Mucosa of descending colon (tissue), 3 donors: ENCODE measurements at regions not wholly inside any gene's neighbourhood (a gene's known extent, or its start where the extent isn't known, plus 50 kb on each side); places are given as distances from the start of the nearest gene placed in this dataset.

Experiments
- ATAC-seq: fragments of 200-7000 bp; cut with Tn5 transposase; one replicate; pipeline ENCODE4 v1.9.1; 2020; ENCODE audit warnings: mild to moderate bottlenecking, moderate library complexity
- DNase-seq, 3 donors: peaks; one replicate each; pipeline ENCODE4 v3.0.0-alpha.2; 2020
- H3K36me3 ChIP-seq: fragments of 200-600 bp; one replicate; pipeline ENCODE4 v1.8.0; 2021; ENCODE audit warnings: low read depth, mild to moderate bottlenecking
- H3K4me1 ChIP-seq: fragments of 200-600 bp; one replicate; pipeline ENCODE4 v1.8.0; 2021; ENCODE audit warnings: low read depth, mild to moderate bottlenecking
- H3K4me3 ChIP-seq: fragments of 200-600 bp; one replicate; pipeline ENCODE4 v1.8.0; 2021; ENCODE audit warnings: mild to moderate bottlenecking
- H3K9me3 ChIP-seq: fragments of 200-600 bp; one replicate; pipeline ENCODE4 v1.8.0; 2021; ENCODE audit warnings: mild to moderate bottlenecking
- intact Hi-C, 2 donors: fragments of 100-400 bp; cut with DNase I in 1 of 2; cut with micrococcal nuclease in 1 of 2; formaldehyde crosslinking; loops; one replicate each; pipeline versions ENCODE4 v1.11.0 to v1.11.1; 2022; cut with DNase I, micrococcal nuclease
- TF ChIP-seq, protein P1 (sequence below): fragments of 200-600 bp; IDR thresholded peaks from one replicate; pipeline ENCODE4 v1.8.0; 2022; ENCODE audit warnings: antibody characterized with exemption, mild to moderate bottlenecking
- donor health status: DM: no; HTN: no; CAD: no; lungs with moderate emphysema.
- donor health status: DM: no; HTN: no; CAD: no.
- donor health status: DM: no; HTN: yes; CAD: no.

DNA sequence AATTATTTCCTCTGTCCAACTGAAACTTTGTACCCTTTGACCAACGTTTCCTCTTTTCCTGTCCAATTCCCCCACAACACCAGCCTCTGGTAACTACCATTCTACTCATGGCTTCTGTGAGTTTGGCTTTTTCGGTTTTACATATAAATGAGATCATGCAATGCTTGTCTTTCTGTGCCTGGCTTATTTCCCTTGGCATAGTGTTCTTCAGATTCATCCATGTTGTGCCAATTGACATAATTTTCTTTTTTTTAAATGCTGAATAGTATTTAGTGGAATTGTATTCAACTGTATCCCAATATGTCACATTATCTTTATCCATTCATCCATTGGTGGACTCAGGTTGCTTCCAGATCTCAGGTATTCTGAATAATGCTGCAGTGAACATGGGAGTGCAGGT, 222.5 kb upstream of the GALNTL6 start:
- intact Hi-C loops: no loop called here
- H3K9me3 ChIP-seq: peaks cover 4% of the 10 kb centered on the region

DNA sequence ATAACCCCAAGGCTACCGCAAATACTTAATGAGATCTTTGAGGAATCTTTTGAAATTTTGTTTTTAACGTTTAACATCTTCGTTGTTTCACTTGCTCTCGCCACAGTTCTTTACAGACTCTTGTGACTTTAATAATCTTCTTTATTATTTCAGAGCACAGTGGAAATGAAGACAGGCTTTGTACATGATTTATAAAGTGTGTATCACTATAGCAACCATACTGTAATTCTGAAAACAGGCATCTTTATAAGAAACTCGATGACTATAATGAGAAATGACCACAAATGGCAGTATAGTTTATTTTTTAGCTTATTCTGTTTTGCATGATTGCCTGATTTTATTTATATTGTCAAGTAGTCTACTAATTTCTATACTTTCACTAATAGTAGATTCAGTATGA, 224.4 kb upstream of the GALNTL6 start:
- no peaks in the 10 kb centered on the region for H3K9me3 ChIP-seq
- ATAC-seq (no peak), DNase-seq (no peak)
- H3K4me1 ChIP-seq: no peaks in the 10 kb centered on the region
- TF ChIP-seq, protein P1, sequence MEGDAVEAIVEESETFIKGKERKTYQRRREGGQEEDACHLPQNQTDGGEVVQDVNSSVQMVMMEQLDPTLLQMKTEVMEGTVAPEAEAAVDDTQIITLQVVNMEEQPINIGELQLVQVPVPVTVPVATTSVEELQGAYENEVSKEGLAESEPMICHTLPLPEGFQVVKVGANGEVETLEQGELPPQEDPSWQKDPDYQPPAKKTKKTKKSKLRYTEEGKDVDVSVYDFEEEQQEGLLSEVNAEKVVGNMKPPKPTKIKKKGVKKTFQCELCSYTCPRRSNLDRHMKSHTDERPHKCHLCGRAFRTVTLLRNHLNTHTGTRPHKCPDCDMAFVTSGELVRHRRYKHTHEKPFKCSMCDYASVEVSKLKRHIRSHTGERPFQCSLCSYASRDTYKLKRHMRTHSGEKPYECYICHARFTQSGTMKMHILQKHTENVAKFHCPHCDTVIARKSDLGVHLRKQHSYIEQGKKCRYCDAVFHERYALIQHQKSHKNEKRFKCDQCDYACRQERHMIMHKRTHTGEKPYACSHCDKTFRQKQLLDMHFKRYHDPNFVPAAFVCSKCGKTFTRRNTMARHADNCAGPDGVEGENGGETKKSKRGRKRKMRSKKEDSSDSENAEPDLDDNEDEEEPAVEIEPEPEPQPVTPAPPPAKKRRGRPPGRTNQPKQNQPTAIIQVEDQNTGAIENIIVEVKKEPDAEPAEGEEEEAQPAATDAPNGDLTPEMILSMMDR: no peak
- intact Hi-C loops: no loop called here
- H3K36me3 ChIP-seq: no peaks in the 10 kb centered on the region
- H3K4me3 ChIP-seq: no peak overlapping the region

More for the DNA sequence above, 222.5 kb upstream of the GALNTL6 start:
- no peak overlapping the region for H3K4me3 ChIP-seq
- no peaks in the 10 kb centered on the region for H3K4me1 ChIP-seq
- TF ChIP-seq, protein P1: no peak
- DNase-seq (no peak), ATAC-seq (no peak)
- no peaks in the 10 kb centered on the region for H3K36me3 ChIP-seq

- no peak overlapping the region for H3K4me3 ChIP-seq
- intact Hi-C loops: no loop called here
- H3K9me3 ChIP-seq: no peaks in the 10 kb centered on the region
- TF ChIP-seq, protein P1: no peak
- no peak for ATAC-seq
- H3K4me1 ChIP-seq: no peaks in the 10 kb centered on the region
- H3K36me3 ChIP-seq: no peaks in the 10 kb centered on the region
- no peak for DNase-seq
Measured at GRCh38 chr4:171588051-171588545, 225.1 kb upstream of the GALNTL6 start.

GRCh38 chr4:171583790-171584189, 229.4 kb upstream of the GALNTL6 start:
- H3K36me3 ChIP-seq: no peaks in the 10 kb centered on the region
- ATAC-seq: no peak
- intact Hi-C loops: no loop called here
- TF ChIP-seq, protein P1: no peak
- no peaks in the 10 kb centered on the region for H3K4me1 ChIP-seq
- no peak for DNase-seq
- H3K4me3 ChIP-seq: no peak overlapping the region
- no peaks in the 10 kb centered on the region for H3K9me3 ChIP-seq

DNA sequence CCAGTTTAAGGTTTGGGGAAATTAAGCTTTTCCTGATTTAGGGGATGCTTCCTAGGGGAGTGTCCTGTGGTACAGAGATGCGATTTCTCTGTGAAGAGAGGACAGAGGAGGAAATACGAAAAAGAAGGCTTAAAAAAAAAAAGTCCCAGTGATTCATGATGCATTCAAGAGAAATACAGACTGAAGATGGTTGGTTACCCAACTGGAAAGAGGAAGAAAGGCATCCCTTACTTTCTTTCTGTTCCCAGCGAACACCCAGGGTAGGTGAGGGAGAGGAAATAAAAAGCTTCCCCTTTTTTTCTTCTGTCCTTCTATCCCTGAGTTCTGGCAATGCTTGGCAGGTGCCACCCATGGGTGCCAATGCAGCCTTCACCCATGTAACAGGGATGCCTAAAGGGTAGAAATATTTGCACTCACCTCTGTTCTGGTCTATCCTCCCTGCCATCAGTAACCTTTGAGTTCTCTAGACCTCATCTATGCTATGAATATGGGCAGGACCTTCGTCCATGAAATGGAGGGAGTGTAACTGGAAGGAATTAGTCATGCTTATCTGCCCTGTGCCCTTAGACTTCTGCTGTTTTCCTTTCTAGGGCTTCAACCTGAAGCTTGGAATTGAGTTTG, 230.1 kb upstream of the GALNTL6 start:
- no peak for DNase-seq
- intact Hi-C loops: no loop called here
- H3K36me3 ChIP-seq: no peaks in the 10 kb centered on the region

More for the DNA sequence above, 230.1 kb upstream of the GALNTL6 start:
- Histone ChIP-seq H3K4me3 (no peak overlapping the region), H3K4me1 (no peaks in the 10 kb centered on the region), H3K9me3 (no peaks in the 10 kb centered on the region)
- no peak for ATAC-seq
- TF ChIP-seq, protein P1: no peak
